ENCODE measurements at regions not wholly inside any gene's neighbourhood (a gene's known extent, or its start where the extent isn't known, plus 50 kb on each side); places are given as distances from the start of the nearest gene placed in this dataset.

DNA sequence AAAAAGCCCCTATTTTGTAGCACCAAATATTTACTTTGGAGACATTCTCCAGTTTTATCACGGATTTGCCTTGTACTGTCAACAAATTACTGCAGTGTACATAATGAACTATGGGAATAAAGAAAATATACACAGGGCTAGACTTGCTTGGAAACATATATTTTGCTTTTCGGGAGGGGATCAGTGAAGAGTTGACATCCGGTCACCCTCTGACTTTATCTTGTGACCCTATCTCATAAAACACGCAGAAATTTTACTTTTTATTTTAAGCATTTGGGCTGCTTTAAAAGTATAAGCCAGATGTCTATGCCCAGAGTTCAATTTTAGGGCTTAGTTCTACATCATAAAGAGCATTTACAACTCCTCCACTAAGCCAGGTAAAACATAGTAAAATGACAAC lies 630.7 kb downstream of the TOX3 start:
- no peak for TF ChIP-seq EP300 (IDR thresholded peaks at IDR 0.05; ENCODE audit: borderline replicate concordance)
- no peak for TF ChIP-seq TAF1 (IDR thresholded peaks at IDR 0.05; ENCODE audit: low read depth)
- TF ChIP-seq, protein P1, sequence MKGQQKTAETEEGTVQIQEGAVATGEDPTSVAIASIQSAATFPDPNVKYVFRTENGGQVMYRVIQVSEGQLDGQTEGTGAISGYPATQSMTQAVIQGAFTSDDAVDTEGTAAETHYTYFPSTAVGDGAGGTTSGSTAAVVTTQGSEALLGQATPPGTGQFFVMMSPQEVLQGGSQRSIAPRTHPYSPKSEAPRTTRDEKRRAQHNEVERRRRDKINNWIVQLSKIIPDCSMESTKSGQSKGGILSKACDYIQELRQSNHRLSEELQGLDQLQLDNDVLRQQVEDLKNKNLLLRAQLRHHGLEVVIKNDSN (IDR thresholded peaks at IDR 0.05) = no peak

DNA sequence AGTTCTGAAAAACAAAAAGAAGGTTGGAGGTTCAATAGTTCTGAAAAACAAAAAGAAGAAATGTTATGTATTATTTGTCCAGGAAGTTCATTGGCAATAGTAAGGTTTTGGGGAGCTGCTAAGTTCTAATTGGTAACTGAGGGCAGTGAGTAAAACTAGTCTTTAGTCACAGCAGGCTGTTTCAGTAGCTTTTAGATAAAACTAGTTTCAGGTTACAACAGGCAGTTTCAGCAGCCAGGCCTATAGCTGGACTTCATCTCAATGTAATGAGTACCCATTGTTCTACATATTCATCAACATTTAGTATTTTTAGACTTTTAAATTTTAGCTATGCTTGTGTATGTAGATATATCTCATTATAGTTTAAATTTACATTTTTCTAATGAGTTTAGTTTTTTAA lies 639.3 kb downstream of the TOX3 start:
- TF ChIP-seq CREB1 (IDR thresholded peaks at IDR 0.05; ENCODE audit: low read depth) (no peak), EP300 (IDR thresholded peaks at IDR 0.05; ENCODE audit: borderline replicate concordance) (no peak), TEAD4 (IDR thresholded peaks at IDR 0.05) (no peak), FOXM1 (IDR thresholded peaks at IDR 0.05; ENCODE audit: borderline replicate concordance, low read depth) (no peak), ZBTB7A (IDR thresholded peaks at IDR 0.05; ENCODE audit: low read depth) (no peak), RAD21 (IDR thresholded peaks at IDR 0.05; ENCODE audit: low read depth) (no peak), CEBPB (IDR thresholded peaks at IDR 0.05) (no peak), YY1 (IDR thresholded peaks at IDR 0.05; ENCODE audit: low read depth) (no peak), EGR1 (IDR thresholded peaks at IDR 0.05) (no peak), TCF12 (IDR thresholded peaks at IDR 0.05; ENCODE audit: low read depth) (no peak), NFIC (IDR thresholded peaks at IDR 0.05) (no peak), TAF1 (IDR thresholded peaks at IDR 0.05; ENCODE audit: low read depth) (no peak)
- TF ChIP-seq, protein P2, sequence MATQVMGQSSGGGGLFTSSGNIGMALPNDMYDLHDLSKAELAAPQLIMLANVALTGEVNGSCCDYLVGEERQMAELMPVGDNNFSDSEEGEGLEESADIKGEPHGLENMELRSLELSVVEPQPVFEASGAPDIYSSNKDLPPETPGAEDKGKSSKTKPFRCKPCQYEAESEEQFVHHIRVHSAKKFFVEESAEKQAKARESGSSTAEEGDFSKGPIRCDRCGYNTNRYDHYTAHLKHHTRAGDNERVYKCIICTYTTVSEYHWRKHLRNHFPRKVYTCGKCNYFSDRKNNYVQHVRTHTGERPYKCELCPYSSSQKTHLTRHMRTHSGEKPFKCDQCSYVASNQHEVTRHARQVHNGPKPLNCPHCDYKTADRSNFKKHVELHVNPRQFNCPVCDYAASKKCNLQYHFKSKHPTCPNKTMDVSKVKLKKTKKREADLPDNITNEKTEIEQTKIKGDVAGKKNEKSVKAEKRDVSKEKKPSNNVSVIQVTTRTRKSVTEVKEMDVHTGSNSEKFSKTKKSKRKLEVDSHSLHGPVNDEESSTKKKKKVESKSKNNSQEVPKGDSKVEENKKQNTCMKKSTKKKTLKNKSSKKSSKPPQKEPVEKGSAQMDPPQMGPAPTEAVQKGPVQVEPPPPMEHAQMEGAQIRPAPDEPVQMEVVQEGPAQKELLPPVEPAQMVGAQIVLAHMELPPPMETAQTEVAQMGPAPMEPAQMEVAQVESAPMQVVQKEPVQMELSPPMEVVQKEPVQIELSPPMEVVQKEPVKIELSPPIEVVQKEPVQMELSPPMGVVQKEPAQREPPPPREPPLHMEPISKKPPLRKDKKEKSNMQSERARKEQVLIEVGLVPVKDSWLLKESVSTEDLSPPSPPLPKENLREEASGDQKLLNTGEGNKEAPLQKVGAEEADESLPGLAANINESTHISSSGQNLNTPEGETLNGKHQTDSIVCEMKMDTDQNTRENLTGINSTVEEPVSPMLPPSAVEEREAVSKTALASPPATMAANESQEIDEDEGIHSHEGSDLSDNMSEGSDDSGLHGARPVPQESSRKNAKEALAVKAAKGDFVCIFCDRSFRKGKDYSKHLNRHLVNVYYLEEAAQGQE (IDR thresholded peaks at IDR 0.05; ENCODE audit: low read depth) = no peak
- TF ChIP-seq, protein P3, sequence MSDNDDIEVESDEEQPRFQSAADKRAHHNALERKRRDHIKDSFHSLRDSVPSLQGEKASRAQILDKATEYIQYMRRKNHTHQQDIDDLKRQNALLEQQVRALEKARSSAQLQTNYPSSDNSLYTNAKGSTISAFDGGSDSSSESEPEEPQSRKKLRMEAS (IDR thresholded peaks at IDR 0.05) = no peak
- TF ChIP-seq, protein P1 (IDR thresholded peaks at IDR 0.05) = no peak

DNA sequence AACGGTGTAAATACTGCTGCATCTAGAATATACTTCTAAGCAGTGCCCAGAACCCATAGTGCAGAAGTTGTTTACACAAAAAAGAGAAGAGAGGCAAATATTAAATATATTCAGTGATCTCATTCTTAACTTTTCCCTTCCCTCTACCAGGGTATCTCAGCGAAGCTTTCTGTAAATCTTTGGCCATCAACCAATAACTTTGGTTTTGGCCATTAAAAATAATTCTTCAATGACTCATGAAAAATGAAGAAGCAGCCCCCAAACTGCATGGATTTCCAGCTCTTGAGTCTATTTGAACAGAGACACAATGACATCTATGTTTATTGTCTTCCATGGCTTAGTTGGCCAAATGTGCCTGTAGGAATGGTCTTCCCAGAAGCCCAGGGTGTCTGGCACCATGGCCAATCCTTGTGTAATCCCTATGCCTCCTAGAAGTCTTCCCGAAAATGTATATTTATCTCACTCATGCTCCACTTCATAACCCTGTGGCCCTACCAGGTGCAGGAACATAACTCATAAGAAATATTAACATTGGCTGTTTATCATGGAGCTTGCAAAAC lies 646.6 kb downstream of the TOX3 start:
- TF ChIP-seq TEAD4 (IDR thresholded peaks at IDR 0.05) = no peak
- TF ChIP-seq, protein P1 (IDR thresholded peaks at IDR 0.05) = no peak
- TF ChIP-seq TCF12 (IDR thresholded peaks at IDR 0.05; ENCODE audit: low read depth) = no peak
- TF ChIP-seq CREB1 (IDR thresholded peaks at IDR 0.05; ENCODE audit: low read depth) = no peak
- TF ChIP-seq NFIC (IDR thresholded peaks at IDR 0.05) = no peak
- TF ChIP-seq EGR1 (IDR thresholded peaks at IDR 0.05) = no peak

DNA sequence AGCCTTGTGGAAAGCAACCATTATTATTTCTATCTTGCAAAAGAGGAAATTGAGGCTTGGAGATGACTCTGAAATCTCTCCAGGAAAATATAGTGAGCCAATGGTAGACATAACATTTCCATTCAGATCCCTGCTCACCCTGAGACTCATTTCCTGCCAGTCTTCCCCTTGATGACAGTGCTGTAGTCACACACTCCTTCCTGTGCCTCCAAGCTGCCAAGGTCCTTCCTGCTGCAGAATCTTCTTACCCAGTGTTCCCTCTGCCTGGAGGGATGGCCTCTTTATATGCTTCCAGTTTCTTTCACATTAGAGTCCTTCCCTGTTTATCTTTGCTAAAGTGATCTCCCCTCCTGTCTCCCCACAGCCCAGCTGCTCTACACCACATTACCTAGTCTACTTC lies 648.1 kb downstream of the TOX3 start:
- TF ChIP-seq TAF1 (IDR thresholded peaks at IDR 0.05; ENCODE audit: low read depth) (no peak), TCF12 (IDR thresholded peaks at IDR 0.05; ENCODE audit: low read depth) (no peak), EP300 (IDR thresholded peaks at IDR 0.05; ENCODE audit: borderline replicate concordance) (no peak), ZBTB7A (IDR thresholded peaks at IDR 0.05; ENCODE audit: low read depth) (no peak), EGR1 (IDR thresholded peaks at IDR 0.05) (no peak), CREB1 (IDR thresholded peaks at IDR 0.05; ENCODE audit: low read depth) (no peak), YY1 (IDR thresholded peaks at IDR 0.05; ENCODE audit: low read depth) (no peak), TEAD4 (IDR thresholded peaks at IDR 0.05) (no peak), FOXM1 (IDR thresholded peaks at IDR 0.05; ENCODE audit: borderline replicate concordance, low read depth) (no peak), NFIC (IDR thresholded peaks at IDR 0.05) (no peak), RAD21 (IDR thresholded peaks at IDR 0.05; ENCODE audit: low read depth) (no peak), CEBPB (IDR thresholded peaks at IDR 0.05) (no peak)
- TF ChIP-seq, protein P1 (IDR thresholded peaks at IDR 0.05) = no peak
- TF ChIP-seq, protein P2 (IDR thresholded peaks at IDR 0.05; ENCODE audit: low read depth) = no peak
- TF ChIP-seq, protein P3 (IDR thresholded peaks at IDR 0.05) = no peak

DNA sequence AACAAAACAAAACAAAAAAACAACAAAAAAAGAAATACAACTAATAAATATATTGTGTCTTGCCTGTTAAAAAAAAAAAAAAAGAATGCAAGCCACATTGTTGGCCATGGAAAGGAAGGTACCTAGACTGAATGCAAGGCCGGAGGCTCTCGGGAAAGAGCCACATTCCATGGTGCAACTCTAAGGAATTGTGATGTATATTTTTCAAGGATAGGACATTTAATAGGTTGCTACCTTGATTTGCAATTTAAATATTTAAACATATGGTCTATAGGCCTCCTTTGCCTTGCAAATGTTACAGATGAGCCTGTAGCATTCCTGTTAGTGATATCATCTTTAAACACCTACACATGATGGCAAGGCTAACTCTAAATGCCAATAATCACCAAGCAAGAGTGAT lies 650.9 kb downstream of the TOX3 start:
- TF ChIP-seq TAF1 (IDR thresholded peaks at IDR 0.05; ENCODE audit: low read depth) (no peak), YY1 (IDR thresholded peaks at IDR 0.05; ENCODE audit: low read depth) (no peak), ZBTB7A (IDR thresholded peaks at IDR 0.05; ENCODE audit: low read depth) (no peak), CEBPB (IDR thresholded peaks at IDR 0.05) (no peak)
